Sigmoid colon (tissue), 4 donors: ENCODE measurements at regions not wholly inside any gene's neighbourhood (a gene's known extent, or its start where the extent isn't known, plus 50 kb on each side); places are given as distances from the start of the nearest gene placed in this dataset.

Experiments used
- EP300 ChIP-seq, 4 donors: sonication (generic); formaldehyde crosslinking; IDR thresholded peaks; one replicate each; pipeline ENCODE4 v1.6.1; 2017; ENCODE audit warnings: antibody characterized with exemption in 4 of 4
- POLR2A ChIP-seq, 2 donors: fragments of 450-650 bp; IDR thresholded peaks; one replicate each; pipeline ENCODE4 v1.6.1; 2016; ENCODE audit warnings: antibody characterized with exemption in 2 of 2, mild to moderate bottlenecking in 2 of 2, moderate library complexity in 2 of 2
- POLR2AphosphoS5 ChIP-seq, 4 donors: sonication (generic); formaldehyde crosslinking; IDR thresholded peaks; one replicate each; pipeline ENCODE4 v1.6.1; 2017; ENCODE audit warnings: antibody characterized with exemption in 4 of 4
- TF ChIP-seq, protein P1 (sequence below), 4 experiments: fragments of 450-650 bp in 3 of 4; fragments of 200-600 bp in 1 of 4; IDR thresholded peaks; one replicate each; pipeline ENCODE4 v1.5.1; 2016 to 2019; ENCODE audit warnings: antibody characterized with exemption in 4 of 4, mild to moderate bottlenecking in 3 of 4, moderate library complexity in 2 of 4

- TF ChIP-seq, protein P1, sequence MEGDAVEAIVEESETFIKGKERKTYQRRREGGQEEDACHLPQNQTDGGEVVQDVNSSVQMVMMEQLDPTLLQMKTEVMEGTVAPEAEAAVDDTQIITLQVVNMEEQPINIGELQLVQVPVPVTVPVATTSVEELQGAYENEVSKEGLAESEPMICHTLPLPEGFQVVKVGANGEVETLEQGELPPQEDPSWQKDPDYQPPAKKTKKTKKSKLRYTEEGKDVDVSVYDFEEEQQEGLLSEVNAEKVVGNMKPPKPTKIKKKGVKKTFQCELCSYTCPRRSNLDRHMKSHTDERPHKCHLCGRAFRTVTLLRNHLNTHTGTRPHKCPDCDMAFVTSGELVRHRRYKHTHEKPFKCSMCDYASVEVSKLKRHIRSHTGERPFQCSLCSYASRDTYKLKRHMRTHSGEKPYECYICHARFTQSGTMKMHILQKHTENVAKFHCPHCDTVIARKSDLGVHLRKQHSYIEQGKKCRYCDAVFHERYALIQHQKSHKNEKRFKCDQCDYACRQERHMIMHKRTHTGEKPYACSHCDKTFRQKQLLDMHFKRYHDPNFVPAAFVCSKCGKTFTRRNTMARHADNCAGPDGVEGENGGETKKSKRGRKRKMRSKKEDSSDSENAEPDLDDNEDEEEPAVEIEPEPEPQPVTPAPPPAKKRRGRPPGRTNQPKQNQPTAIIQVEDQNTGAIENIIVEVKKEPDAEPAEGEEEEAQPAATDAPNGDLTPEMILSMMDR (IDR thresholded peaks at IDR 0.05) = no peak
- TF ChIP-seq POLR2A (IDR thresholded peaks at IDR 0.05) = no peak
- no peak for TF ChIP-seq POLR2AphosphoS5 (IDR thresholded peaks at IDR 0.05)
- no peak for TF ChIP-seq EP300 (IDR thresholded peaks at IDR 0.05)
Observed at GRCh38 chr5:98330871-98331270, 442.6 kb upstream of the RGMB start.
